Neural cell (in vitro differentiated cells): ENCODE measurements at regions not wholly inside any gene's neighbourhood (a gene's known extent, or its start where the extent isn't known, plus 50 kb on each side); places are given as distances from the start of the nearest gene placed in this dataset.

Experiments used
- H2AFZ ChIP-seq: fragments of 200-600, 300-800 bp; sonication (generic), shearing (Covaris generic); 2 replicates; pipeline ENCODE4 v1.6.0; 2014; ENCODE audit warnings: low read depth, mild to moderate bottlenecking, antibody characterized with exemption, low read length, moderate library complexity
- H3F3A ChIP-seq: fragments of 200-600 bp; shearing (Covaris generic); 2 replicates; pipeline ENCODE4 v1.6.1; 2016; ENCODE audit warnings: mild to moderate bottlenecking, moderate library complexity, mixed read lengths, antibody characterized with exemption, low read length; ENCODE audit not compliant: insufficient read depth, poor library complexity, severe bottlenecking
- H3K27ac ChIP-seq: fragments of 200-600, 300-800 bp; sonication (generic), shearing (Covaris generic); 2 replicates; pipeline ENCODE4 v1.5.1; 2014; ENCODE audit warnings: mild to moderate bottlenecking, low read length, moderate library complexity
- H3K27me3 ChIP-seq: fragments of 300-800, 200-600 bp; sonication (generic), shearing (Covaris generic); 2 replicates; pipeline ENCODE4 v1.6.0; 2014; ENCODE audit warnings: mild to moderate bottlenecking, low read depth, low read length, moderate library complexity; ENCODE audit not compliant: insufficient read depth
- H3K36me3 ChIP-seq: fragments of 300-800, 200-600 bp; sonication (generic), shearing (Covaris generic); 2 replicates; pipeline ENCODE4 v1.5.1; 2014; ENCODE audit warnings: mild to moderate bottlenecking, antibody characterized with exemption, low read length, moderate library complexity; ENCODE audit not compliant: insufficient read depth
- H3K4me2 ChIP-seq: fragments of 300-800, 200-600 bp; sonication (generic), shearing (Covaris generic); 2 replicates; pipeline ENCODE4 v1.6.0; 2014; ENCODE audit warnings: mild to moderate bottlenecking, low read length
- H3K4me3 ChIP-seq: fragments of 300-800, 200-600 bp; sonication (generic), shearing (Covaris generic); 2 replicates; pipeline ENCODE4 v1.5.1; 2014; ENCODE audit warnings: mild to moderate bottlenecking, low read length, moderate library complexity
- H3K79me2 ChIP-seq: fragments of 200-600 bp; shearing (Covaris generic); replicated peaks from 2 replicates; pipeline ENCODE4 v1.6.0; 2014; ENCODE audit warnings: mild to moderate bottlenecking, low read length, moderate library complexity; ENCODE audit not compliant: insufficient read depth
- H3K9ac ChIP-seq: fragments of 300-800, 200-600 bp; sonication (generic), shearing (Covaris generic); 2 replicates; pipeline ENCODE4 v1.6.1; 2016; ENCODE audit warnings: mild to moderate bottlenecking, low read length, mixed read lengths
- H3K9me2 ChIP-seq: fragments of 200-600 bp; shearing (Covaris generic); 2 replicates; pipeline ENCODE4 v1.6.1; 2016; ENCODE audit warnings: mild to moderate bottlenecking, low read length, mixed read lengths; ENCODE audit not compliant: insufficient read depth
- H3K9me3 ChIP-seq: fragments of 200-600, 300-800 bp; sonication (generic), shearing (Covaris generic); 2 replicates; pipeline ENCODE4 v1.6.1; 2016; ENCODE audit warnings: mild to moderate bottlenecking, mixed run types, low read length, moderate library complexity, mixed read lengths
- H4K20me1 ChIP-seq: fragments of 200-600 bp; shearing (Covaris generic); 2 replicates; pipeline ENCODE4 v1.6.1; 2016; ENCODE audit warnings: mild to moderate bottlenecking, mixed run types; ENCODE audit not compliant: insufficient read depth
- CTCF ChIP-seq: fragments of 450-650 bp; IDR thresholded peaks from 2 replicates; pipeline ENCODE4 v1.5.1; 2014; ENCODE audit warnings: antibody characterized with exemption, mild to moderate bottlenecking, moderate library complexity; ENCODE audit not compliant: poor library complexity, severe bottlenecking
- EP300 ChIP-seq: fragments of 450-650 bp; conservative IDR thresholded peaks from 2 replicates; pipeline ENCODE4 v1.6.1; 2014; ENCODE audit warnings: antibody characterized with exemption, mild to moderate bottlenecking, moderate library complexity; ENCODE audit not compliant: poor library complexity, severe bottlenecking
- EZH2 ChIP-seq: fragments of 200-600, 300-800 bp; shearing (Covaris generic), sonication (generic); IDR thresholded peaks from 2 replicates; pipeline ENCODE4 v1.6.1; 2014; ENCODE audit warnings: antibody characterized with exemption, low read length, borderline replicate concordance, mild to moderate bottlenecking; ENCODE audit not compliant: insufficient read depth, poor library complexity, severe bottlenecking
- MXI1 ChIP-seq: fragments of 450-650 bp; conservative IDR thresholded peaks from 2 replicates; pipeline ENCODE4 v1.6.1; 2014; ENCODE audit warnings: antibody characterized with exemption, mild to moderate bottlenecking; ENCODE audit not compliant: poor library complexity, severe bottlenecking
- POLR2AphosphoS5 ChIP-seq: IDR thresholded peaks from 2 replicates; pipeline ENCODE4 v1.6.1; 2012
- RAD21 ChIP-seq: fragments of 450-650 bp; conservative IDR thresholded peaks from 2 replicates; pipeline ENCODE4 v1.6.1; 2014; ENCODE audit warnings: antibody characterized with exemption, mild to moderate bottlenecking, moderate library complexity
- REST ChIP-seq: IDR thresholded peaks from 2 replicates; pipeline ENCODE4 v1.6.1; 2012; ENCODE audit warnings: borderline replicate concordance
- SMC3 ChIP-seq: fragments of 450-650 bp; conservative IDR thresholded peaks from 2 replicates; pipeline ENCODE4 v1.6.1; 2014; ENCODE audit warnings: antibody characterized with exemption, mild to moderate bottlenecking, moderate library complexity; ENCODE audit not compliant: poor library complexity
- TAF1 ChIP-seq: IDR thresholded peaks from 2 replicates; pipeline ENCODE4 v1.6.1; 2012; ENCODE audit warnings: low read depth

- no peaks in the 10 kb centered on the region for H3K79me2 ChIP-seq
- H3K9me3 ChIP-seq: no peaks in the 10 kb centered on the region
- H3K9ac ChIP-seq: no peak overlapping the region
- TF ChIP-seq SMC3 (no peak), RAD21 (no peak), POLR2AphosphoS5 (no peak), EP300 (no peak), CTCF (no peak), MXI1 (no peak), EZH2 (no peak), TAF1 (no peak), REST (no peak)
- no peaks in the 10 kb centered on the region for H3K9me2 ChIP-seq
- H4K20me1 ChIP-seq: no peaks in the 10 kb centered on the region
- H3K4me2 ChIP-seq: no peak overlapping the region
- H3F3A ChIP-seq: no peaks in the 10 kb centered on the region
- no peaks in the 10 kb centered on the region for H3K27me3 ChIP-seq
- H2AFZ ChIP-seq: no peak overlapping the region
- H3K36me3 ChIP-seq: no peaks in the 10 kb centered on the region
- H3K27ac ChIP-seq: no peak overlapping the region
- no peak overlapping the region for H3K4me3 ChIP-seq
Observed at GRCh38 chr1:193553564-193553963, 367.2 kb upstream of the B3GALT2 start.

- no peaks in the 10 kb centered on the region for H4K20me1 ChIP-seq
- no peak overlapping the region for H3K27ac ChIP-seq
- no peaks in the 10 kb centered on the region for H3K9me2 ChIP-seq
- H3K36me3 ChIP-seq: no peaks in the 10 kb centered on the region
- no peak for TF ChIP-seq TAF1
- TF ChIP-seq SMC3: no peak
- no peak overlapping the region for H3K4me2 ChIP-seq
- no peak overlapping the region for H3K4me3 ChIP-seq
- H3K27me3 ChIP-seq: peaks cover under 1% of the 10 kb centered on the region
- H3K9ac ChIP-seq: no peak overlapping the region
- H3F3A ChIP-seq: no peaks in the 10 kb centered on the region
- H3K9me3 ChIP-seq: no peaks in the 10 kb centered on the region
- H2AFZ ChIP-seq: no peak overlapping the region
- no peaks in the 10 kb centered on the region for H3K79me2 ChIP-seq
Observed at GRCh38 chr1:193552274-193552673, 365.9 kb upstream of the B3GALT2 start.

GRCh38 chr1:193549081-193549480 lies 362.7 kb upstream of the B3GALT2 start:
- Histone ChIP-seq H3K27ac (no peak overlapping the region), H3K9me2 (no peaks in the 10 kb centered on the region), H3F3A (no peaks in the 10 kb centered on the region), H3K4me3 (no peak overlapping the region), H4K20me1 (no peaks in the 10 kb centered on the region), H3K9ac (no peak overlapping the region), H3K27me3 (peaks cover 5% of the 10 kb centered on the region), H2AFZ (no peak overlapping the region), H3K9me3 (no peaks in the 10 kb centered on the region), H3K36me3 (no peaks in the 10 kb centered on the region), H3K4me2 (no peak overlapping the region), H3K79me2 (no peaks in the 10 kb centered on the region)
- TF ChIP-seq SMC3 (no peak), EZH2 (no peak)
